KMS-11 (cell line): ENCODE measurements at regions not wholly inside any gene's neighbourhood (a gene's known extent, or its start where the extent isn't known, plus 50 kb on each side); places are given as distances from the start of the nearest gene placed in this dataset.

Experiments
- H2AFZ ChIP-seq: fragments of 200-600 bp; sonication (generic); 2 replicates; pipeline ENCODE4 v1.6.1; 2016; ENCODE audit warnings: antibody characterized with exemption, mixed run types, low read depth
- H3K27ac ChIP-seq: fragments of 200-600 bp; sonication (generic); 2 replicates; pipeline ENCODE4 v1.6.1; 2016; ENCODE audit warnings: mild to moderate bottlenecking, mixed run types
- H3K27me3 ChIP-seq: fragments of 200-600 bp; sonication (generic); 2 replicates; pipeline ENCODE4 v1.6.1; 2017; ENCODE audit warnings: mild to moderate bottlenecking, low read depth, mixed run types, moderate library complexity; ENCODE audit not compliant: insufficient read depth
- H3K36me3 ChIP-seq: fragments of 200-600 bp; sonication (generic); 2 replicates; pipeline ENCODE4 v1.6.1; 2017; ENCODE audit warnings: mild to moderate bottlenecking, mixed run types; ENCODE audit not compliant: insufficient read depth
- H3K4me1 ChIP-seq: fragments of 200-600 bp; sonication (generic); 2 replicates; pipeline ENCODE4 v1.6.1; 2016; ENCODE audit warnings: mild to moderate bottlenecking, low read depth, mixed run types; ENCODE audit not compliant: poor library complexity, severe bottlenecking
- H3K4me2 ChIP-seq: fragments of 200-600 bp; sonication (generic); 2 replicates; pipeline ENCODE4 v1.7.0; 2016; ENCODE audit warnings: mild to moderate bottlenecking, mixed run types
- H3K4me3 ChIP-seq: fragments of 200-600 bp; sonication (generic); IDR thresholded peaks from 2 replicates; pipeline ENCODE4 v1.6.1; 2017; ENCODE audit warnings: low read depth, low read length, mixed read lengths; ENCODE audit not compliant: insufficient read depth
- H3K79me2 ChIP-seq: fragments of 200-600 bp; sonication (generic); 2 replicates; pipeline ENCODE4 v1.6.1; 2016; ENCODE audit warnings: low read depth, mixed run types; ENCODE audit not compliant: insufficient read depth
- H3K9ac ChIP-seq: fragments of 200-600 bp; sonication (generic); 2 replicates; pipeline ENCODE4 v1.6.1; 2016; ENCODE audit warnings: mild to moderate bottlenecking, mixed run types
- H4K20me1 ChIP-seq: fragments of 200-600 bp; sonication (generic); 2 replicates; pipeline ENCODE4 v1.6.1; 2016; ENCODE audit warnings: mild to moderate bottlenecking, mixed run types; ENCODE audit not compliant: insufficient read depth
- CTCF ChIP-seq: fragments of 200-600 bp; sonication (generic); conservative IDR thresholded peaks from 2 replicates; pipeline ENCODE4 v1.6.1; 2017; ENCODE audit warnings: low read depth, mild to moderate bottlenecking, antibody characterized with exemption, low read length, moderate library complexity, mixed read lengths

GRCh38 chr11:79742176-79742575, 301.3 kb upstream of the TENM4 start:
- Histone ChIP-seq H3K27ac (no peak overlapping the region), H3K4me3 (no peak overlapping the region), H3K9ac (no peak overlapping the region), H4K20me1 (no peaks in the 10 kb centered on the region), H2AFZ (no peak overlapping the region), H3K36me3 (no peaks in the 10 kb centered on the region), H3K79me2 (no peaks in the 10 kb centered on the region), H3K4me1 (no peaks in the 10 kb centered on the region), H3K27me3 (no peaks in the 10 kb centered on the region), H3K4me2 (no peak overlapping the region)
- no peak for TF ChIP-seq CTCF

GRCh38 chr11:79739591-79739990, 298.8 kb upstream of the TENM4 start:
- Histone ChIP-seq H3K27me3 (no peaks in the 10 kb centered on the region), H2AFZ (no peak overlapping the region), H4K20me1 (no peaks in the 10 kb centered on the region), H3K4me3 (no peak overlapping the region), H3K4me1 (no peaks in the 10 kb centered on the region), H3K79me2 (no peaks in the 10 kb centered on the region), H3K36me3 (no peaks in the 10 kb centered on the region), H3K9ac (no peak overlapping the region), H3K4me2 (no peak overlapping the region), H3K27ac (no peak overlapping the region)
- TF ChIP-seq CTCF: no peak

- Histone ChIP-seq H2AFZ (no peak overlapping the region), H3K27ac (no peak overlapping the region), H3K4me2 (no peak overlapping the region), H3K79me2 (no peaks in the 10 kb centered on the region), H3K4me1 (no peaks in the 10 kb centered on the region), H3K4me3 (no peak overlapping the region), H3K9ac (no peak overlapping the region), H4K20me1 (no peaks in the 10 kb centered on the region), H3K36me3 (no peaks in the 10 kb centered on the region), H3K27me3 (no peaks in the 10 kb centered on the region)
- TF ChIP-seq CTCF: no peak
Observed at GRCh38 chr11:79727221-79727620, 286.4 kb upstream of the TENM4 start.

GRCh38 chr11:79720115-79720514, 279.3 kb upstream of the TENM4 start:
- H3K4me2 ChIP-seq: no peak overlapping the region
- H2AFZ ChIP-seq: no peak overlapping the region
- no peaks in the 10 kb centered on the region for H3K27me3 ChIP-seq
- H3K27ac ChIP-seq: no peak overlapping the region
- no peak overlapping the region for H3K4me3 ChIP-seq
- no peaks in the 10 kb centered on the region for H3K36me3 ChIP-seq
- no peak for TF ChIP-seq CTCF
- H4K20me1 ChIP-seq: no peaks in the 10 kb centered on the region
- H3K4me1 ChIP-seq: no peaks in the 10 kb centered on the region
- H3K9ac ChIP-seq: no peak overlapping the region
- no peaks in the 10 kb centered on the region for H3K79me2 ChIP-seq
